Suprapubic skin (tissue), 3 donors: ENCODE measurements at regions not wholly inside any gene's neighbourhood (a gene's known extent, or its start where the extent isn't known, plus 50 kb on each side); places are given as distances from the start of the nearest gene placed in this dataset.

Experiments
- CTCF ChIP-seq, 2 donors: fragments of 200-600 bp in 1 of 2; fragments of 450-650 bp in 1 of 2; sonication (generic) in 1 of 2; IDR thresholded peaks; one replicate each; pipeline ENCODE4 v1.5.1; 2016 to 2019; ENCODE audit warnings: antibody characterized with exemption in 2 of 2, mild to moderate bottlenecking in 1 of 2, moderate library complexity in 1 of 2
- EP300 ChIP-seq: sonication (generic); formaldehyde crosslinking; IDR thresholded peaks from one replicate; pipeline ENCODE4 v1.6.1; 2017; ENCODE audit warnings: antibody characterized with exemption

- TF ChIP-seq CTCF (IDR thresholded peaks at IDR 0.05) (no peak), EP300 (no peak)
Observed at GRCh38 chr3:164375995-164376394, 702.3 kb downstream of the SI start.
